PC-9 (cell line): ENCODE measurements at regions not wholly inside any gene's neighbourhood (a gene's known extent, or its start where the extent isn't known, plus 50 kb on each side); places are given as distances from the start of the nearest gene placed in this dataset.

Experiments
- EZH2 ChIP-seq: fragments of 200-600 bp; sonication (generic); IDR thresholded peaks from 2 replicates; pipeline ENCODE4 v1.8.0; 2017; ENCODE audit warnings: antibody characterized with exemption, low read depth
- TF ChIP-seq, protein P1 (sequence below): fragments of 200-600 bp; sonication (generic); conservative IDR thresholded peaks from 2 replicates; pipeline ENCODE4 v1.6.1; 2017; ENCODE audit warnings: mixed run types, antibody characterized with exemption, mild to moderate bottlenecking, moderate library complexity

DNA sequence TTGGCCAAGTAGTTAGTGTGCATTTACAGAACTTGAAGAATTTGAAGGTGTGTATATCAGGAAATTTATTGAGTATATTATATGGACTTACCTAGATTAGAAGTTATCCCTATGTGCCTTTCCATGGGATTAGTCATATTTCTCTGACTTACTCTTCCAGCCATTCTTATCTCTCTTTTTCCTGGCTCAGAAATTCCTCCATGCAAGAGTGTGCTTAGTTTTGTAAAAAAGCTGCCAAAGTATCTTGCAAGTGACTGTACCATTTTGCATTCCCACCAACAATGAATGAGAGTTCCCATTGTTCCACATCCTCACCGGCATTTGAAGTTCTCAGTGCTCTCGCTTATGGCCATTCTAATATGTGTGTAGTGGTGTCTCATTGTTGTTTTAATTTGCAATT is 82.2 kb upstream of the GUCA2B start:
- TF ChIP-seq, protein P1, sequence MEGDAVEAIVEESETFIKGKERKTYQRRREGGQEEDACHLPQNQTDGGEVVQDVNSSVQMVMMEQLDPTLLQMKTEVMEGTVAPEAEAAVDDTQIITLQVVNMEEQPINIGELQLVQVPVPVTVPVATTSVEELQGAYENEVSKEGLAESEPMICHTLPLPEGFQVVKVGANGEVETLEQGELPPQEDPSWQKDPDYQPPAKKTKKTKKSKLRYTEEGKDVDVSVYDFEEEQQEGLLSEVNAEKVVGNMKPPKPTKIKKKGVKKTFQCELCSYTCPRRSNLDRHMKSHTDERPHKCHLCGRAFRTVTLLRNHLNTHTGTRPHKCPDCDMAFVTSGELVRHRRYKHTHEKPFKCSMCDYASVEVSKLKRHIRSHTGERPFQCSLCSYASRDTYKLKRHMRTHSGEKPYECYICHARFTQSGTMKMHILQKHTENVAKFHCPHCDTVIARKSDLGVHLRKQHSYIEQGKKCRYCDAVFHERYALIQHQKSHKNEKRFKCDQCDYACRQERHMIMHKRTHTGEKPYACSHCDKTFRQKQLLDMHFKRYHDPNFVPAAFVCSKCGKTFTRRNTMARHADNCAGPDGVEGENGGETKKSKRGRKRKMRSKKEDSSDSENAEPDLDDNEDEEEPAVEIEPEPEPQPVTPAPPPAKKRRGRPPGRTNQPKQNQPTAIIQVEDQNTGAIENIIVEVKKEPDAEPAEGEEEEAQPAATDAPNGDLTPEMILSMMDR: no peak
- TF ChIP-seq EZH2: no peak
